ENCODE measurements at regions not wholly inside any gene's neighbourhood (a gene's known extent, or its start where the extent isn't known, plus 50 kb on each side); places are given as distances from the start of the nearest gene placed in this dataset.
A peak's percentile ranks its signal among the peaks of the same experiment; 100 is the strongest.

GRCh38 chr9:28255174-28255573, 681.9 kb upstream of the C9orf72 start:
- no peak for TF ChIP-seq EZH2 (IDR thresholded peaks at IDR 0.05; ENCODE audit: low read depth, low read length, severe bottlenecking)
- no peak for TF ChIP-seq YY1 (IDR thresholded peaks at IDR 0.05; ENCODE audit: low read depth, low read length)
- peak; percentile 52; the same call in 1 of the 2 replicates for TF ChIP-seq MAFK (IDR thresholded peaks at IDR 0.05; ENCODE audit: low read depth, low read length)
- no peak for TF ChIP-seq CTCF (IDR thresholded peaks at IDR 0.05; ENCODE audit: control extremely low read depth in 1 of 3, insufficient read depth in 1 of 3, low read depth in 1 of 3, low read length in 3 of 3)
- no peak for TF ChIP-seq TAF1 (IDR thresholded peaks at IDR 0.05; ENCODE audit: low read depth, low read length)
- TF ChIP-seq POLR2A (IDR thresholded peaks at IDR 0.05; ENCODE audit: control extremely low read depth in 1 of 2, low read depth in 2 of 2, low read length in 2 of 2) = no peak
- TF ChIP-seq RAD21 (IDR thresholded peaks at IDR 0.05 in 1 of 2, conservative IDR thresholded peaks at IDR 0.05 in 1 of 2; ENCODE audit: low read depth in 2 of 2, low read length in 2 of 2) = no peak
- TF ChIP-seq CREB1 (IDR thresholded peaks at IDR 0.05) = no peak
